HUDEP-2 (cell line): ENCODE measurements at regions not wholly inside any gene's neighbourhood (a gene's known extent, or its start where the extent isn't known, plus 50 kb on each side); places are given as distances from the start of the nearest gene placed in this dataset.

Experiments
- DNase-seq, 76 experiments: peaks; one replicate each; lab custom pipeline; 2025; ENCODE audit not compliant: unreplicated experiment in 76 of 76; lab: John Stamatoyannopoulos, UW

GRCh38 chr4:145299380-145300076 lies 119.1 kb upstream of the OTUD4 start:
- DNase-seq = no peak

- DNase-seq = peak in 1 of 76 experiments; percentile 2
Measured at GRCh38 chr4:145298885-145299284, 118.5 kb upstream of the OTUD4 start.

- no peak for DNase-seq
Measured at GRCh38 chr4:145297556-145297955, 117.2 kb upstream of the OTUD4 start.

DNA sequence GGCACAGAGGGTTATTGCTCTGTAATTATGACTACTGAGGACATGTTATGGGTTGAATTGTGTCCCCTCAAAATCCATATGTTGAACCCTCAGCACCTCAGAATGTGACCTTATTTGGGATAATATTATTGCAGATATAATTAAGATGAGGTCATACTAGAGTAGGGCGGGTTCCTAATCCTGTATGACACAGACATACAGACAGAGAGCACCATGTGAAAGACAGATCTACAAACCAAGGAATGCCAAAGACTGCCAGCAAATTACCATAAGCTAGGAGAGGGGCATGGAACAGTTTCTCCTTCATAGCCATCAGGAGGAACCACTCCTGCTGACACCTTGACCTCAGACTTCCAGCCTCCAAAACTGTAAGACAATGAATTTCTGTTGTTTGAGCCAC lies 115.2 kb upstream of the OTUD4 start:
- DNase-seq = no peak

- DNase-seq = no peak
Measured at GRCh38 chr4:145295122-145295521, 114.7 kb upstream of the OTUD4 start.

GRCh38 chr4:145293658-145294057 lies 113.3 kb upstream of the OTUD4 start:
- DNase-seq = no peak

DNA sequence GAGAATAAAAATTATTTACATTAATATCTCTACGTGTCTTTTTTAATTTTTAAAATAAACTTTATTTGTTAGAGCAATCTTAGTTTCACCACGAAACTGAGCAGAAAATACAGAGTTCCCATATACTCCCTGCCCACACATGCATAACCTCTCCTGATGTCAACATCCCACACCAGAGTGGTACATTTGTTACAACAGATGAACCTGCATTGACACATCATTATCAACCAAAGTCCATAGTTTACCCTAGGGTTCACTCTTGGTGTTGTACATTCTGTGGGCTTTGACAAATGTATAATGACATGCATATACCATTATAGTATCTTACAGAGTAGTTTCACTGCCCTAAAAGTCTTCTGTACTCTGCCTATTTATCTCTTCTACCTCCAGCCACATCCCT lies 110.6 kb upstream of the OTUD4 start:
- no peak for DNase-seq

GRCh38 chr4:145289403-145290076 lies 109.2 kb upstream of the OTUD4 start:
- DNase-seq = no peak

DNA sequence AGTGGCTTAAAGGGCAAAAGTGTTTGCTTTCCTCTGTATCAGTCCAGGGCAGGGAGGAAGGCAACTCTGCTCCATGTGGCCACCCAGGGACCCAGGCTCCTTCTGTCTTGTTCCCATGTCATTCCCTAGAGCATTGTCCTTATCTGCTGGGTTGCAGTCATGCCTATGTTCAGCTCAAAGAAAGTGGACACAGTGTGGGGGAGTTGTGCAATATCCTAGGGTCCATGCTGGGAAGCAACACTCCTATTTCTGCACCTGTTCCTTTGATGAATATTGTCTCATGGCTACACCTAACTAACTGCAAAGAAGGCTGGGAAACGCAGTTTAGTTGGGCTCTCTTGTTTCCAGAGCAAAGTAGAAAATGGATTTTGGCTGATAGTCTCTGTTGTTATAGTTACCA lies 107.0 kb upstream of the OTUD4 start:
- DNase-seq = no peak

GRCh38 chr4:145285928-145286327 lies 105.5 kb upstream of the OTUD4 start:
- no peak for DNase-seq

GRCh38 chr4:145283909-145284308 lies 103.5 kb upstream of the OTUD4 start:
- DNase-seq = no peak

- no peak for DNase-seq
Measured at GRCh38 chr4:145281951-145282350, 101.6 kb upstream of the OTUD4 start.

- DNase-seq = no peak
Measured at GRCh38 chr4:145281224-145281623, 100.8 kb upstream of the OTUD4 start.

- no peak for DNase-seq
Measured at GRCh38 chr4:145280541-145280940, 100.2 kb upstream of the OTUD4 start.

DNA sequence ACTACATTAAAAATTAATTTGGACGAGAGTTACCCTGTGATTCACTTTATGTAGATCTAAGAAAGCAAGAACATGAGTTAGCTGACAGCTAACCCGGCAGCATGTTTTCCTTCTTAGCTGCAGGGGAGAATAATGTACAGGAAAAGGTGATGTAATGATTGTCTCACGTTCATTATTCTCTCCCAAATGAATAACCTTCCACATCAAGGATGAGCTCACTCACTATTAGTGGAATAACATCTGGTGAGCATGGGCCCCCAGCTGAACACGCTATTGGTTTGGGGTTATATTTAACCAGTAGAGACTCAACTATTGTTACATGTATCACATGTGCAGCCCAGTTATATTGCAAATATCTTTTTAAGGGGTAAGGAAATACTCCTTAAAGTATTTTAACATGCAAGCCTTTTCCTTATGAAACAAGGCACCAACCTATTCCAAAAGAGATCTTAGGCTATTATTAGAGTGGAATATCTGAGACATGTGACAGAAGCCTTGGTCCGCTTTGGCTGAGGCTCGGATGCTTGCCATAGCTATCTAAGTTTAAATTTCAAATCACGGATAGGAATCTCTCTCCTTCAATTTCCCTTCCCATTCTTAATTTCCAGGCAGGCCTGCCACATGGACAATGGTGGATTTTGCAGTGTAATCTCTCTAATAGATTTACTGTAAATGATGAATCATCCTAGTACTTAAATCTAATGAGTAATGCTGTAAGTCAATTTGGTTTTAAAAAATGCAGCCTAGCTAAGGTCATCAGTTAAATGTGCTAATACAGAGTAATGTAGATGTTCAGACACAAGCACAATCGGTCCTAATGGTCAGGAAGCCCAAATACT lies 99.0 kb upstream of the OTUD4 start:
- no peak for DNase-seq

DNA sequence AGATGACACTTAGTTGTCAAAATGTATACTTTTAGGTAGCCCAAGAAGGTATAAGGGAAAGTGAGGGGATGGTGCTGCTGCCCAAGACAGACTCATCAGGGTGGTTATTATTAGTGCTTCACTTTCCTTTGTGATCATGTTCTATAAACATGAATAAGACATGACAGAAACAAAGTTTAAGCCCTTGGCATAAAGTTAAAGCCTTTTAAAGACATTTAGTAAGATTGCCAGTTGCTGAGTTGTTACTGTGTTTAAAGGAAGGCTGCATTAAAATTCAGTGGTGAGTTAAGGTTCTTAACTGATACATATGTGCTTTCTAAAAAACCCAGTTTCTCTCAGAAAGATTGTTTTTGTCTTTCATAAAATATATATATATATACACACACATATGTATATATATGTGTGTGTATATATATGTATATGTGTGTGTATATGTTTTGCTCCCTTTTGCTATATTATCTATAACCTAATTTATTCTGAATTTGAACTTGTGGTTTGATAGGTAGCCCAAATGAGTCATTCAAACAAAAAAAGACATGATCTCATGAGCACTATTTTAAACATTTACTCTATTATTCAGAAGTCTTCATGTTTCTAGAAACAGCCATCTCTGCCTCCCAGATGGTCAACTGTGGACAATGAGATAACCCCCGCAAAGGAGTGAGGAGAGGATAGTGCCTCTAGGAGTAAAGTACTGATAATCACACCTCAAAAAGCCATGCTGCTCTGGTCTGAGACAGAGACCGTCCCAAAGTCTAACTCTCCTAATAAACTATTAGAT lies 98.1 kb upstream of the OTUD4 start:
- DNase-seq = peak in 7 of 76 experiments; percentile 5 to 31 (median 24)

DNA sequence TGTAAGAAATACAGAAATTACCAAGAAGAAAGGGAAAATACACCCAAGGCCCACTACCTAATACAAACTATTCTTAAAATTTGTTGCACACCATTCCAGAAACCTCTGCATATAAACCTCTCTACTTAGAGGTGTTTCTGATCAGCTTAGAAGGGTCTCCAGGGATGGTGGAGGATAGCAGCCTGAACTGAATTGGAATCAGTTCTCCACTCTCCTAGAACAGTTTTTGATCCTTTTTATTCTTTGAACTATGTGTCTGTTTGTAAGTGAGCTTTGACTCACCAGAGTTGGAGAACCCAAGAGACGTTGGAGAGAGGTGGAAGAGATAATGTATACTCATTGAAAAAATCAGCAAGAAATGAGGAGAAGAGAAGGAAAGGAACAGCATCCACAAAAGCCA lies 96.6 kb upstream of the OTUD4 start:
- no peak for DNase-seq

DNA sequence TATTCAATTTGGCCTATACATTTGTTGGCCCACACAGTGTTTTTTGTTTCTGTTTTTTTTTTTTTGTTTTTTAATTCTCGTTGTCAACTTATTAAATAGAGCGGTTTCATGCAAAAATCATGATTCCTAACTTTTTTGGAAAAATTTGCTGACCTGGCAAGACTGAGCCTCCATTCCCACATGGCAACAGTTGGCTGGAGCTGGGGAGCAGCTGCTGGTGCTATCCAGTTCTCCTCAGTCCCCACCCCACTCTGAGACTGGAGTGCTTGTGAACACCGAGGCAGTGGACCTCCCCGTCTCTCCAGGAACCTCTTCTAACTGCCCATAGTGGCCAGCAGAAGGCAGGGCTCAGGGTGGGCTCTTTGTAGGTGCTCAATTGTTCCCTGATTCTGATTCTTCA lies 95.7 kb upstream of the OTUD4 start:
- DNase-seq = no peak

- no peak for DNase-seq
Measured at GRCh38 chr4:145271194-145271593, 90.8 kb upstream of the OTUD4 start.

GRCh38 chr4:145266881-145267280 lies 86.5 kb upstream of the OTUD4 start:
- DNase-seq = no peak

GRCh38 chr4:145260091-145260490 lies 79.7 kb upstream of the OTUD4 start:
- DNase-seq = no peak
